ENCODE measurements at regions not wholly inside any gene's neighbourhood (a gene's known extent, or its start where the extent isn't known, plus 50 kb on each side); places are given as distances from the start of the nearest gene placed in this dataset.

DNA sequence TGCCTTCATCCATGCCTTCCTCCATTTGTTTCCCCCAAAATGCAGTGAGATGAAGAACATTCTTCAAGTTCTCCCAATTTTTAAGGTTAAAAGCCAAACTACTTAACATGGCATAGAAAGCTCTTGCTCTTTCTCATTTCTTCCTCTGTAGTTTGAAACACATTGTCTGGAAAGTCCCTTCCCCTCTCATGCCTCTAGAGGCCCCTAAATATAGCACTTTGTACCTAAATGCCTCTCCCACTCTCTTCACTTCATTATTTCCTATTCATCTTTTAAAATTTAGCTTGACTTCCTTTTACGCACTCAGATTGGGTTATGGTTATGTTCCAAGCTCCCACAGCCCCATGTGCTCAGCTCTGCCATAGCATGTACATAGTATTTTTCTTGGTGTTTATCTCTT is 389.3 kb downstream of the HDGFL1 start:
- intact Hi-C loops (cut with DNase I) = no loop called here
- Histone ChIP-seq H3K9me3 (ENCODE audit: control insufficient read depth in 2 of 3, insufficient read depth in 1 of 3, low read length in 3 of 3) (no peaks in the 10 kb centered on the region), H3K9ac (ENCODE audit: low read length in 3 of 3) (no peak overlapping the region), H3K27me3 (ENCODE audit: control insufficient read depth, insufficient read depth, low read length) (no peaks in the 10 kb centered on the region), H3K27ac (ENCODE audit: low read depth in 2 of 2, low read length in 2 of 2) (no peak overlapping the region), H3K4me3 (ENCODE audit: low read length in 3 of 3) (no peak overlapping the region), H3K4me1 (ENCODE audit: control insufficient read depth in 2 of 3, insufficient read depth in 2 of 3, low read depth in 1 of 3, low read length in 3 of 3) (peaks cover 6 to 11% (median 6%) of the 10 kb centered on the region in 3 donors), H3K36me3 (ENCODE audit: control insufficient read depth in 2 of 3, insufficient read depth in 3 of 3, low read length in 3 of 3) (no peaks in the 10 kb centered on the region)
- no peak for DNase-seq
- TF ChIP-seq, protein P1, sequence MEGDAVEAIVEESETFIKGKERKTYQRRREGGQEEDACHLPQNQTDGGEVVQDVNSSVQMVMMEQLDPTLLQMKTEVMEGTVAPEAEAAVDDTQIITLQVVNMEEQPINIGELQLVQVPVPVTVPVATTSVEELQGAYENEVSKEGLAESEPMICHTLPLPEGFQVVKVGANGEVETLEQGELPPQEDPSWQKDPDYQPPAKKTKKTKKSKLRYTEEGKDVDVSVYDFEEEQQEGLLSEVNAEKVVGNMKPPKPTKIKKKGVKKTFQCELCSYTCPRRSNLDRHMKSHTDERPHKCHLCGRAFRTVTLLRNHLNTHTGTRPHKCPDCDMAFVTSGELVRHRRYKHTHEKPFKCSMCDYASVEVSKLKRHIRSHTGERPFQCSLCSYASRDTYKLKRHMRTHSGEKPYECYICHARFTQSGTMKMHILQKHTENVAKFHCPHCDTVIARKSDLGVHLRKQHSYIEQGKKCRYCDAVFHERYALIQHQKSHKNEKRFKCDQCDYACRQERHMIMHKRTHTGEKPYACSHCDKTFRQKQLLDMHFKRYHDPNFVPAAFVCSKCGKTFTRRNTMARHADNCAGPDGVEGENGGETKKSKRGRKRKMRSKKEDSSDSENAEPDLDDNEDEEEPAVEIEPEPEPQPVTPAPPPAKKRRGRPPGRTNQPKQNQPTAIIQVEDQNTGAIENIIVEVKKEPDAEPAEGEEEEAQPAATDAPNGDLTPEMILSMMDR (IDR thresholded peaks at IDR 0.05; ENCODE audit: borderline replicate concordance, extremely low read depth, insufficient read depth) = no peak
- FAIRE-seq = no peak

- intact Hi-C loops (cut with DNase I) = no loop called here
- TF ChIP-seq, protein P1 (IDR thresholded peaks at IDR 0.05; ENCODE audit: borderline replicate concordance, extremely low read depth, insufficient read depth) = no peak
- no peak overlapping the region for H3K27ac ChIP-seq (ENCODE audit: low read depth in 2 of 2, low read length in 2 of 2)
- peaks cover 6 to 11% (median 6%) of the 10 kb centered on the region in 3 donors for H3K4me1 ChIP-seq (ENCODE audit: control insufficient read depth in 2 of 3, insufficient read depth in 2 of 3, low read depth in 1 of 3, low read length in 3 of 3)
- no peak for DNase-seq
- no peak for FAIRE-seq
- H3K9ac ChIP-seq (ENCODE audit: low read length in 3 of 3) = no peak overlapping the region
- H3K9me3 ChIP-seq (ENCODE audit: control insufficient read depth in 2 of 3, insufficient read depth in 1 of 3, low read length in 3 of 3) = no peaks in the 10 kb centered on the region
- no peak overlapping the region for H3K4me3 ChIP-seq (ENCODE audit: low read length in 3 of 3)
- H3K27me3 ChIP-seq (ENCODE audit: control insufficient read depth, insufficient read depth, low read length) = no peaks in the 10 kb centered on the region
- no peaks in the 10 kb centered on the region for H3K36me3 ChIP-seq (ENCODE audit: control insufficient read depth in 2 of 3, insufficient read depth in 3 of 3, low read length in 3 of 3)
These were observed 390.2 kb downstream of the HDGFL1 start for GRCh38 chr6:22959571-22959970.

- FAIRE-seq (no peak), DNase-seq (no peak)
- H3K36me3 ChIP-seq (ENCODE audit: control insufficient read depth in 2 of 3, insufficient read depth in 3 of 3, low read length in 3 of 3) = no peaks in the 10 kb centered on the region
- no peaks in the 10 kb centered on the region for H3K27me3 ChIP-seq (ENCODE audit: control insufficient read depth, insufficient read depth, low read length)
- TF ChIP-seq, protein P1 (IDR thresholded peaks at IDR 0.05; ENCODE audit: borderline replicate concordance, extremely low read depth, insufficient read depth) = no peak
- intact Hi-C loops (cut with DNase I) = no loop called here
- no peaks in the 10 kb centered on the region for H3K4me1 ChIP-seq (ENCODE audit: control insufficient read depth in 2 of 3, insufficient read depth in 2 of 3, low read depth in 1 of 3, low read length in 3 of 3)
- H3K9me3 ChIP-seq (ENCODE audit: control insufficient read depth in 2 of 3, insufficient read depth in 1 of 3, low read length in 3 of 3) = no peaks in the 10 kb centered on the region
- no peak overlapping the region for H3K27ac ChIP-seq (ENCODE audit: low read depth in 2 of 2, low read length in 2 of 2)
- no peak overlapping the region for H3K9ac ChIP-seq (ENCODE audit: low read length in 3 of 3)
- no peak overlapping the region for H3K4me3 ChIP-seq (ENCODE audit: low read length in 3 of 3)
These were observed 395.0 kb downstream of the HDGFL1 start for GRCh38 chr6:22964334-22964733.

GRCh38 chr6:22965889-22966288 is 396.5 kb downstream of the HDGFL1 start:
- no peaks in the 10 kb centered on the region for H3K9me3 ChIP-seq (ENCODE audit: control insufficient read depth in 2 of 3, insufficient read depth in 1 of 3, low read length in 3 of 3)
- FAIRE-seq (no peak), DNase-seq (no peak)
- no peak overlapping the region for H3K4me3 ChIP-seq (ENCODE audit: low read length in 3 of 3)
- TF ChIP-seq, protein P1 (IDR thresholded peaks at IDR 0.05; ENCODE audit: borderline replicate concordance, extremely low read depth, insufficient read depth) = no peak
- H3K9ac ChIP-seq (ENCODE audit: low read length in 3 of 3) = no peak overlapping the region
- no peaks in the 10 kb centered on the region for H3K36me3 ChIP-seq (ENCODE audit: control insufficient read depth in 2 of 3, insufficient read depth in 3 of 3, low read length in 3 of 3)
- H3K27ac ChIP-seq (ENCODE audit: low read depth in 2 of 2, low read length in 2 of 2) = no peak overlapping the region
- no peaks in the 10 kb centered on the region for H3K27me3 ChIP-seq (ENCODE audit: control insufficient read depth, insufficient read depth, low read length)
- H3K4me1 ChIP-seq (ENCODE audit: control insufficient read depth in 2 of 3, insufficient read depth in 2 of 3, low read depth in 1 of 3, low read length in 3 of 3) = no peaks in the 10 kb centered on the region
- intact Hi-C loops (cut with DNase I) = no loop called here
